ENCODE measurements at regions not wholly inside any gene's neighbourhood (a gene's known extent, or its start where the extent isn't known, plus 50 kb on each side); places are given as distances from the start of the nearest gene placed in this dataset.

DNA sequence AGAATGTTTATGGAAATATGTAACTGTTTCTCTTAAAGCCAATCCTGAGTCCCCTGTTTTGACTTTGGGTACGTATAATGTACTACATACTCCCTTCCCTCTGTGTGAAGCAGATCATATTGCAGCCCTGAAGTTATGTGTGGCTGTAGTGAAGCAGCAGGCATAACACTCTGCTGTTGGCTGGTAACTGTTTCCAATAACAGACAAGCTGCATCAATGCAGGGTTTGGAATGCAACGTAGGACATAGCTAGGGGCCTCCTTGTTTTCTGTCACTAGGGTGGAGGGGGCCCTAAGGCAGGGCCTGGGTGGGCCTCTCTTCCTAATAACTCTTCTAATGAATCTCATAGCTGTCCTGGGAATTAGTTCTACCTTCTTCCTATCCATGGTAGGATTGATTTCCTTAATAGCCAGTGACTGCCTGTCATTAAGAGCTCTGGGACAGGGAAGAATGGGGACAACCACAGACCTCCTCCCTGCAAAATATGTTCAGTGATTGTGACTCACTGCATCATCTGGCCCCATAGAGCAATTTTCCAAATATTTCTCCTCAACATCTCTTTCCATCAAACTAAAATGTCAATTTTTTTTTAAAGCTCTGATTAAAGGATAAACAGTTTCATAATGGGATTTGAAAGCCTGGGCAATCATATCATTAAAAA, 129.6 kb upstream of the HMHB1 start:
- Histone ChIP-seq H2BK5ac (ENCODE audit: low read length) (no peak overlapping the region), H3K23ac (ENCODE audit: low read length) (no peak overlapping the region), H3K79me2 (ENCODE audit: control insufficient read depth, insufficient read depth, low read length) (no peaks in the 10 kb centered on the region), H3K4me3 (ENCODE audit: low read length) (no peak overlapping the region), H3K56ac (ENCODE audit: low read length) (no peak overlapping the region), H4K5ac (ENCODE audit: low read length) (no peak overlapping the region), H3K18ac (ENCODE audit: low read length) (no peak overlapping the region), H3K36me3 (ENCODE audit: control insufficient read depth, insufficient read depth, low read length) (no peaks in the 10 kb centered on the region), H2AK5ac (ENCODE audit: low read length) (no peak overlapping the region), H3K4me2 (ENCODE audit: low read length) (no peak overlapping the region), H2BK120ac (ENCODE audit: low read depth, low read length) (no peak overlapping the region), H3K27ac (ENCODE audit: low read depth, low read length) (no peak overlapping the region), H2BK15ac (replicated peaks; ENCODE audit: low read depth) (no peak overlapping the region), H3K9ac (ENCODE audit: low read length) (no peak overlapping the region), H3K79me1 (ENCODE audit: low read length) (no peaks in the 10 kb centered on the region), H3K4me1 (ENCODE audit: control insufficient read depth, low read depth, low read length) (peaks cover 3% of the 10 kb centered on the region), H4K8ac (ENCODE audit: low read depth, low read length) (no peak overlapping the region), H3K27me3 (ENCODE audit: insufficient read depth, low read length, poor library complexity) (no peaks in the 10 kb centered on the region), H3K4ac (ENCODE audit: low read depth, low read length) (no peak overlapping the region)
- WGBS (ENCODE audit: extremely low coverage, insufficient coverage, low lambda C conversion rate), result no CpG with 5 or more reads among the region's 2 CpGs
- no peak for DNase-seq

DNA sequence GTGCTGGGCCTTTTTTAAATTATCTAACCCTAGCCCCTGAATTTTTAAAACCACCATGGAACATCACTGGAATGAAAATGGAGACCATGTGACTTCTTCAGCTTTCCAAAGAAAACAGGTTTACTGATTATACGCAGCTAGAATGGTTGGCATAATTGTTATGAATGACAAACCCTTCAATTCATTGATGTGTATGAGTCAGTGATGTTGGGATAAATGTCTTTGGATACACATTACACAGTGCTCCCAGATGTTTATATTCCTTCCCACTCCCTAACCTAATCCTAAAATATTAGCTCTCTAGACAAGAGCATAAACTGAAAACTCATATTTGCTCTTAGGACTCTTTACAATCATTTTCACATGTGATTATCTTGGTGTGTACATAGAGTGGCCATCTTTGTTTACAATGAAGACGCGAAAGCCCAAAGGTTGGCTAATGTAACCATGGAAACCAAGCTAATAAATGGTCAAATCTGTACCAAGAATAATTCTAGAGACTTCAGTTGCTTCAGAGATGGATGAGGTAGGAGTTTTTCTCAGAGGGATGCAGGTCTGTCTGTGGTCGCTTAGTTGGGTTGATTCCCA, 131.2 kb upstream of the HMHB1 start:
- H3K27ac ChIP-seq (ENCODE audit: low read depth, low read length), result no peak overlapping the region
- no peaks in the 10 kb centered on the region for H3K36me3 ChIP-seq (ENCODE audit: control insufficient read depth, insufficient read depth, low read length)
- WGBS (ENCODE audit: extremely low coverage, insufficient coverage, low lambda C conversion rate), result no CpG with 5 or more reads among the region's 4 CpGs
- no peak overlapping the region for H2BK15ac ChIP-seq (replicated peaks; ENCODE audit: low read depth)
- H3K4me1 ChIP-seq (ENCODE audit: control insufficient read depth, low read depth, low read length), result peaks cover 3% of the 10 kb centered on the region
- no peak overlapping the region for H3K56ac ChIP-seq (ENCODE audit: low read length)
- H2BK5ac ChIP-seq (ENCODE audit: low read length), result no peak overlapping the region
- no peak overlapping the region for H3K4me2 ChIP-seq (ENCODE audit: low read length)
- no peak overlapping the region for H4K5ac ChIP-seq (ENCODE audit: low read length)
- no peak overlapping the region for H4K8ac ChIP-seq (ENCODE audit: low read depth, low read length)
- no peaks in the 10 kb centered on the region for H3K27me3 ChIP-seq (ENCODE audit: insufficient read depth, low read length, poor library complexity)
- no peak overlapping the region for H3K4me3 ChIP-seq (ENCODE audit: low read length)
- no peak overlapping the region for H3K18ac ChIP-seq (ENCODE audit: low read length)
- H3K79me2 ChIP-seq (ENCODE audit: control insufficient read depth, insufficient read depth, low read length), result no peaks in the 10 kb centered on the region
- no peak overlapping the region for H3K9ac ChIP-seq (ENCODE audit: low read length)
- H2BK120ac ChIP-seq (ENCODE audit: low read depth, low read length), result no peak overlapping the region
- no peak for DNase-seq
- no peak overlapping the region for H2AK5ac ChIP-seq (ENCODE audit: low read length)
- no peak overlapping the region for H3K4ac ChIP-seq (ENCODE audit: low read depth, low read length)
- no peaks in the 10 kb centered on the region for H3K79me1 ChIP-seq (ENCODE audit: low read length)
- no peak overlapping the region for H3K23ac ChIP-seq (ENCODE audit: low read length)

DNA sequence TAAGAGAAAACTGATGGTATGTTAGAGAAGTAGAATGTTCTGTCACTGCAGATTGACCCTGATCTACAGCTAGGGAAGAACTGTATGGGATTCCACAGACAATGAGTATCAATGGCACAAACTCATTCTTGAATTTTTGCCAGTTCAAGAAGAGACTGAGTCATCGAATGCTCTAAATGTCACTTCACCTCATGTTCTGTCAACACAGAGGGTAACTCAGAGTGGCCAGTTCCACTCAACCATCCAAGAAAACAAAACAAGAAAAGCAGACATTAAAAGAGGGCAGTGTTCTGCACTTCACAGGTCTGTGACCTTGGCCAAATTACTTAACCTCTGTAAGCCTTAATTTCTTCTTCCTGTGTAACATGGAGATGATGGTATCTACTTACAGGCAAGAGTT, 132.2 kb upstream of the HMHB1 start:
- H4K5ac ChIP-seq (ENCODE audit: low read length), result no peak overlapping the region
- no CpG with 5 or more reads among the region's 1 CpG for WGBS (ENCODE audit: extremely low coverage, insufficient coverage, low lambda C conversion rate)
- H2BK15ac ChIP-seq (replicated peaks; ENCODE audit: low read depth), result no peak overlapping the region
- H2BK120ac ChIP-seq (ENCODE audit: low read depth, low read length), result no peak overlapping the region
- no peaks in the 10 kb centered on the region for H3K27me3 ChIP-seq (ENCODE audit: insufficient read depth, low read length, poor library complexity)
- H3K79me2 ChIP-seq (ENCODE audit: control insufficient read depth, insufficient read depth, low read length), result no peaks in the 10 kb centered on the region
- DNase-seq, result no peak
- H3K79me1 ChIP-seq (ENCODE audit: low read length), result no peaks in the 10 kb centered on the region
- H3K18ac ChIP-seq (ENCODE audit: low read length), result no peak overlapping the region
- no peak overlapping the region for H2AK5ac ChIP-seq (ENCODE audit: low read length)
- no peak overlapping the region for H3K27ac ChIP-seq (ENCODE audit: low read depth, low read length)
- no peaks in the 10 kb centered on the region for H3K4me1 ChIP-seq (ENCODE audit: control insufficient read depth, low read depth, low read length)
- no peak overlapping the region for H3K56ac ChIP-seq (ENCODE audit: low read length)
- no peak overlapping the region for H3K4ac ChIP-seq (ENCODE audit: low read depth, low read length)
- no peak overlapping the region for H3K4me3 ChIP-seq (ENCODE audit: low read length)
- H3K4me2 ChIP-seq (ENCODE audit: low read length), result no peak overlapping the region
- no peak overlapping the region for H3K23ac ChIP-seq (ENCODE audit: low read length)
- H4K8ac ChIP-seq (ENCODE audit: low read depth, low read length), result no peak overlapping the region
- H2BK5ac ChIP-seq (ENCODE audit: low read length), result no peak overlapping the region
- no peaks in the 10 kb centered on the region for H3K36me3 ChIP-seq (ENCODE audit: control insufficient read depth, insufficient read depth, low read length)
- H3K9ac ChIP-seq (ENCODE audit: low read length), result no peak overlapping the region

DNA sequence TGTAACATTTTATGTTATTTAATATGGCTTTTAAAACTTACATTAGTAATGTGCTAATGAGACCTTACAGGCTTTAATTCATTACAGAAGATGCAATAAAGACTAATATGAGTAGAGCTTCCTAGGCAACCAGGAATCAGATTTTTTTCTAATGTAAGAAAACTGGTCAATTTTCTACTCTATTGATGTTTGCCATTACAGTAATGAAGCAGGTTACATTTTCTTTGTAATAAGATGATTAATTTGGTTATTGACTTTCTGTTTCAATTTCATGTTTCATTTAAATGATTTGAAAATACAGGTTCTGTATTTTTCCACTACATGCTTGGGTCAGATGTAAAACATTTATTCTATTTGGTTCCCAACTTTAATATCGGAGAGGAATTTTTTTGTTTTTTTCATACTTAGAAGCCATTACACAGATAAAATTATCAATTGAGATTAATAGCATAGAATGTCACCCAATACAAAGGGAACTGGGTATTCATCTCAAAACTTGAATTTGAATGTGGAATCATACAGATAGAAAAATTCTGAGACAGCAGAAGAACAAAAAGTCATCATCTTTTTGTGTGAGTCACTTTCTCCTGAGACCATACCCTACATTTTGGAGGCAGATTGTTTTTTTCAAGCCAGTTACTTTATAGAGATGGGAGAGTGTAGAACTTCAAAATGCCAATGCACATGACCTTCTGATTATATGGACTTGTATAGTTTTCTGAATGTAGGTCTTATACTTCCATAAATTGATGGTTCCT, 133.6 kb upstream of the HMHB1 start:
- H3K4ac ChIP-seq (ENCODE audit: low read depth, low read length), result no peak overlapping the region
- no peak overlapping the region for H3K27ac ChIP-seq (ENCODE audit: low read depth, low read length)
- H3K4me2 ChIP-seq (ENCODE audit: low read length), result no peak overlapping the region
- no peak overlapping the region for H3K23ac ChIP-seq (ENCODE audit: low read length)
- no peaks in the 10 kb centered on the region for H3K27me3 ChIP-seq (ENCODE audit: insufficient read depth, low read length, poor library complexity)
- no peak overlapping the region for H2AK5ac ChIP-seq (ENCODE audit: low read length)
- no peaks in the 10 kb centered on the region for H3K79me1 ChIP-seq (ENCODE audit: low read length)
- H3K36me3 ChIP-seq (ENCODE audit: control insufficient read depth, insufficient read depth, low read length), result no peaks in the 10 kb centered on the region
- WGBS (ENCODE audit: extremely low coverage, insufficient coverage, low lambda C conversion rate), result no CpG with 5 or more reads among the region's 1 CpG
- no peak overlapping the region for H3K18ac ChIP-seq (ENCODE audit: low read length)
- DNase-seq, result no peak
- H3K79me2 ChIP-seq (ENCODE audit: control insufficient read depth, insufficient read depth, low read length), result no peaks in the 10 kb centered on the region
- H3K56ac ChIP-seq (ENCODE audit: low read length), result no peak overlapping the region
- no peak overlapping the region for H4K5ac ChIP-seq (ENCODE audit: low read length)
- H4K8ac ChIP-seq (ENCODE audit: low read depth, low read length), result no peak overlapping the region
- H3K4me3 ChIP-seq (ENCODE audit: low read length), result no peak overlapping the region
- H3K9ac ChIP-seq (ENCODE audit: low read length), result no peak overlapping the region
- no peaks in the 10 kb centered on the region for H3K4me1 ChIP-seq (ENCODE audit: control insufficient read depth, low read depth, low read length)
- no peak overlapping the region for H2BK120ac ChIP-seq (ENCODE audit: low read depth, low read length)
- H2BK15ac ChIP-seq (replicated peaks; ENCODE audit: low read depth), result no peak overlapping the region
- no peak overlapping the region for H2BK5ac ChIP-seq (ENCODE audit: low read length)

GRCh38 chr5:143677403-143677802, 134.6 kb upstream of the HMHB1 start:
- Histone ChIP-seq H4K5ac (ENCODE audit: low read length) (no peak overlapping the region), H3K27ac (ENCODE audit: low read depth, low read length) (no peak overlapping the region), H2BK120ac (ENCODE audit: low read depth, low read length) (no peak overlapping the region), H3K79me1 (ENCODE audit: low read length) (no peaks in the 10 kb centered on the region), H3K4me1 (ENCODE audit: control insufficient read depth, low read depth, low read length) (no peaks in the 10 kb centered on the region), H4K8ac (ENCODE audit: low read depth, low read length) (no peak overlapping the region), H2BK15ac (replicated peaks; ENCODE audit: low read depth) (no peak overlapping the region), H2BK5ac (ENCODE audit: low read length) (no peak overlapping the region), H3K23ac (ENCODE audit: low read length) (no peak overlapping the region), H3K4me2 (ENCODE audit: low read length) (no peak overlapping the region), H2AK5ac (ENCODE audit: low read length) (no peak overlapping the region), H3K18ac (ENCODE audit: low read length) (no peak overlapping the region), H3K56ac (ENCODE audit: low read length) (no peak overlapping the region), H3K27me3 (ENCODE audit: insufficient read depth, low read length, poor library complexity) (no peaks in the 10 kb centered on the region), H3K4me3 (ENCODE audit: low read length) (no peak overlapping the region), H3K36me3 (ENCODE audit: control insufficient read depth, insufficient read depth, low read length) (no peaks in the 10 kb centered on the region), H3K9ac (ENCODE audit: low read length) (no peak overlapping the region), H3K4ac (ENCODE audit: low read depth, low read length) (no peak overlapping the region), H3K79me2 (ENCODE audit: control insufficient read depth, insufficient read depth, low read length) (no peaks in the 10 kb centered on the region)
- DNase-seq, result no peak
- no CpG with 5 or more reads among the region's 6 CpGs for WGBS (ENCODE audit: extremely low coverage, insufficient coverage, low lambda C conversion rate)

All from mesendoderm (in vitro differentiated cells).